GM23248 (cell line): ENCODE measurements at regions not wholly inside any gene's neighbourhood (a gene's known extent, or its start where the extent isn't known, plus 50 kb on each side); places are given as distances from the start of the nearest gene placed in this dataset.
"Not testable (repeated sequence)": the region's sequence is repeated elsewhere in the genome, so short reads cannot be mapped to it uniquely, and the experiment has no call there.

ENCODE experiments used
- DNase-seq: peaks from one replicate; pipeline ENCODE4 v3.0.0-alpha.2; 2015
- H2AFZ ChIP-seq: fragments of 200-600 bp; sonication (generic); 2 replicates; pipeline ENCODE4 v1.6.1; 2016; ENCODE audit warnings: antibody characterized with exemption
- H3F3A ChIP-seq: fragments of 200-600 bp; sonication (generic); 2 replicates; pipeline ENCODE4 v1.6.1; 2016; ENCODE audit warnings: mild to moderate bottlenecking, antibody characterized with exemption, mixed run types; ENCODE audit not compliant: insufficient read depth
- H3K27ac ChIP-seq: fragments of 200-600 bp; sonication (generic); 2 replicates; pipeline ENCODE4 v1.5.1; 2016; ENCODE audit warnings: mild to moderate bottlenecking
- H3K27me3 ChIP-seq: fragments of 200-600 bp; sonication (generic); replicated peaks from 2 replicates; pipeline ENCODE4 v1.6.1; 2016; ENCODE audit warnings: mild to moderate bottlenecking; ENCODE audit not compliant: insufficient read depth
- H3K36me3 ChIP-seq: fragments of 200-600 bp; sonication (generic); 2 replicates; pipeline ENCODE4 v1.6.1; 2016; ENCODE audit warnings: low read depth, mild to moderate bottlenecking
- H3K4me1 ChIP-seq: fragments of 200-600 bp; sonication (generic); 2 replicates; pipeline ENCODE4 v1.6.1; 2016; ENCODE audit warnings: mild to moderate bottlenecking; ENCODE audit not compliant: insufficient read depth
- H3K4me2 ChIP-seq: fragments of 200-600 bp; sonication (generic); one replicate; pipeline ENCODE4 v1.6.1; 2016; ENCODE audit warnings: mild to moderate bottlenecking; ENCODE audit not compliant: unreplicated experiment
- H3K4me3 ChIP-seq: fragments of 200-600 bp; sonication (generic); 2 replicates; pipeline ENCODE4 v1.5.1; 2016; ENCODE audit warnings: mild to moderate bottlenecking
- H3K79me2 ChIP-seq: fragments of 200-600 bp; sonication (generic); 2 replicates; pipeline ENCODE4 v1.6.1; 2016; ENCODE audit warnings: mild to moderate bottlenecking; ENCODE audit not compliant: insufficient read depth
- H3K9ac ChIP-seq: fragments of 200-600 bp; sonication (generic); 2 replicates; pipeline ENCODE4 v1.6.1; 2016; ENCODE audit warnings: mild to moderate bottlenecking
- H3K9me2 ChIP-seq: fragments of 200-600 bp; sonication (generic); 2 replicates; pipeline ENCODE4 v1.6.1; 2016; ENCODE audit warnings: mixed run types, mild to moderate bottlenecking, moderate library complexity; ENCODE audit not compliant: insufficient read depth
- H3K9me3 ChIP-seq: fragments of 200-600 bp; sonication (generic); one replicate; pipeline ENCODE4 v1.6.1; 2017; ENCODE audit warnings: low read depth
- H4K20me1 ChIP-seq: fragments of 200-600 bp; sonication (generic); 2 replicates; pipeline ENCODE4 v1.6.0; 2016; ENCODE audit not compliant: insufficient read depth
- EZH2 ChIP-seq: fragments of 200-600 bp; sonication (generic); IDR thresholded peaks from 2 replicates; pipeline ENCODE4 v1.6.1; 2018; ENCODE audit warnings: antibody characterized with exemption, mild to moderate bottlenecking; ENCODE audit not compliant: insufficient read depth, poor library complexity, severe bottlenecking
- EZH2phosphoT487 ChIP-seq: fragments of 200-600 bp; sonication (generic); IDR thresholded peaks from 2 replicates; pipeline ENCODE4 v1.6.1; 2018; ENCODE audit warnings: antibody characterized with exemption, moderate library complexity, mild to moderate bottlenecking, low read depth; ENCODE audit not compliant: insufficient read depth
- WGBS, 2 experiments: methylation state at CpG; one replicate each; pipeline ENCODE4 v1.1.6; 2015 to 2017; ENCODE audit warnings: low lambda C conversion rate in 2 of 2, low coverage in 1 of 2; ENCODE audit errors: missing lambda C conversion rate in 2 of 2; 5-methylcytosine and 5-hydroxymethylcytosine counted together
- in situ Hi-C: fragments of 300-500 bp; cut with MboI; formaldehyde crosslinking; loops from 2 replicates; pipeline ENCODE4 v1.15.0; 2020

DNA sequence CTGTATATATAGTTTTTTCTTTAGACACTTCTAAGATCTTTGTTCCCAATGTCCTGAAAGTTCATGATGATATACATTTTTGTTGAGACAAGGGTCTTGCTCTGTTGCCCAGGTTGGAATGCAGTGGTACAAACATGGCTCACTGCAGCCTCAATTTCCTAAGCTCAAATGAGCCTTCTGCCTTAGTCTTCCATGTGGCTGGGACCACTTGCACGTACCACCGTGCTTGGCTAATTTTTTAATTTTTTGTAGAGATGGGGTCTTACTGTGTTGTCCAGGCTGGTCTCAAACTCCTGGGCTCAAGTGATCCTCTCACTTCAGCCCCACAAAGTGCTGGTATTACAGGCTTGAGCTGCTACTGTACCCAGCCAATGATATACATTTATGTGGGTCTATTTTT lies 132.9 kb upstream of the BCOR start:
- Histone ChIP-seq H3K79me2 (no peaks in the 10 kb centered on the region), H3K4me2 (no peak overlapping the region), H3K4me3 (no peak overlapping the region), H3K9me3 (no peaks in the 10 kb centered on the region), H3K9ac (no peak overlapping the region), H4K20me1 (no peaks in the 10 kb centered on the region), H3K27me3 (no peaks in the 10 kb centered on the region), H3K9me2 (no peaks in the 10 kb centered on the region), H3F3A (no peaks in the 10 kb centered on the region), H2AFZ (no peak overlapping the region), H3K27ac (no peak overlapping the region), H3K36me3 (no peaks in the 10 kb centered on the region), H3K4me1 (no peaks in the 10 kb centered on the region)
- TF ChIP-seq EZH2phosphoT487 (no peak), EZH2 (no peak)
- WGBS, 2 experiments: 80% methylated on average over 1 to 2 of the region's 2 CpGs
- DNase-seq: no peak
- in situ Hi-C loops: no loop called here

DNA sequence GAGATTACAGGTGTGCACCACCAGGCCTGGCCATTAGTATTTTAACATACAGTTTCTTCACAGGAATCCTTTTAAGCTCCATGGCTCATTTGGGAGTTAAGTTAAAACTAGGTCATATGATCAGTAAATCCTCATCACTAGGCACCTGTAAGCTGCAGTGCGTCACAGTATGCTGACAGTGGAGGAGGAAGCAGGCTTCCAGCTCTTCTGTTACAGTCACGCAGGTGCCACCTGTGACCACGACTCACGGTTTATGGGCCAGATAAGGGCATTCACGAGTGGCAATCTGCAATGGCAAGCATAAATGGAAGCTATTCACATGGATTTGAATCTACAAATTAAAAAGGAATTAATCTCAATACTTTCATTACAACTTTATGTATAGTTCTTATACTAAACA lies 129.4 kb upstream of the BCOR start:
- no peak for DNase-seq
- 92 to 98% methylated on average over 5 of the region's 5 CpGs for WGBS, 2 experiments
- H3F3A ChIP-seq: no peaks in the 10 kb centered on the region
- no peaks in the 10 kb centered on the region for H3K9me3 ChIP-seq
- in situ Hi-C loops: no loop called here
- no peaks in the 10 kb centered on the region for H3K9me2 ChIP-seq
- TF ChIP-seq EZH2phosphoT487: no peak
- no peak for TF ChIP-seq EZH2
- no peak overlapping the region for H3K9ac ChIP-seq
- H3K4me2 ChIP-seq: no peak overlapping the region
- H2AFZ ChIP-seq: no peak overlapping the region
- no peaks in the 10 kb centered on the region for H4K20me1 ChIP-seq
- H3K27me3 ChIP-seq: no peaks in the 10 kb centered on the region
- no peak overlapping the region for H3K27ac ChIP-seq
- no peak overlapping the region for H3K4me3 ChIP-seq
- H3K79me2 ChIP-seq: no peaks in the 10 kb centered on the region
- H3K36me3 ChIP-seq: no peaks in the 10 kb centered on the region
- no peaks in the 10 kb centered on the region for H3K4me1 ChIP-seq

GRCh38 chrX:40224658-40225057 lies 126.9 kb upstream of the BCOR start:
- H3K79me2 ChIP-seq: no peaks in the 10 kb centered on the region
- DNase-seq: no peak
- no peaks in the 10 kb centered on the region for H3K36me3 ChIP-seq
- no peak overlapping the region for H3K9ac ChIP-seq
- H4K20me1 ChIP-seq: no peaks in the 10 kb centered on the region
- H3K27me3 ChIP-seq: no peaks in the 10 kb centered on the region
- H3K4me3 ChIP-seq: no peak overlapping the region
- H3K27ac ChIP-seq: no peak overlapping the region
- H3K4me1 ChIP-seq: no peaks in the 10 kb centered on the region
- no peaks in the 10 kb centered on the region for H3F3A ChIP-seq
- H3K9me2 ChIP-seq: no peaks in the 10 kb centered on the region
- 3 to 4% methylated on average over 2 of the region's 2 CpGs for WGBS, 2 experiments
- TF ChIP-seq EZH2 (no peak), EZH2phosphoT487 (no peak)
- no peak overlapping the region for H3K4me2 ChIP-seq
- no peaks in the 10 kb centered on the region for H3K9me3 ChIP-seq
- no peak overlapping the region for H2AFZ ChIP-seq
- in situ Hi-C loops: no loop called here

GRCh38 chrX:40222612-40223011 lies 124.9 kb upstream of the BCOR start:
- H3K4me1 ChIP-seq, H3K9me3 ChIP-seq, H3K36me3 ChIP-seq, H3F3A ChIP-seq, H3K27me3 ChIP-seq, H3K9ac ChIP-seq, H3K79me2 ChIP-seq, H3K4me2 ChIP-seq, in situ Hi-C loops, H4K20me1 ChIP-seq, DNase-seq, H3K4me3 ChIP-seq, H3K9me2 ChIP-seq, H3K27ac ChIP-seq, H2AFZ ChIP-seq: not testable (repeated sequence)

GRCh38 chrX:40213092-40213491 lies 115.3 kb upstream of the BCOR start:
- Histone ChIP-seq H3K79me2 (no peaks in the 10 kb centered on the region), H3F3A (no peaks in the 10 kb centered on the region), H3K4me1 (no peaks in the 10 kb centered on the region), H3K9me3 (no peaks in the 10 kb centered on the region), H3K4me2 (no peak overlapping the region), H3K4me3 (no peak overlapping the region), H3K27ac (no peak overlapping the region), H2AFZ (no peak overlapping the region), H3K27me3 (no peaks in the 10 kb centered on the region), H4K20me1 (no peaks in the 10 kb centered on the region), H3K9ac (no peak overlapping the region), H3K9me2 (no peaks in the 10 kb centered on the region), H3K36me3 (no peaks in the 10 kb centered on the region)
- in situ Hi-C loops: no loop called here
- DNase-seq: no peak
- WGBS, 2 experiments: 57 to 61% methylated on average over 2 to 3 of the region's 3 CpGs
- TF ChIP-seq EZH2: no peak
- no peak for TF ChIP-seq EZH2phosphoT487
